OCI-LY7 (cell line): ENCODE measurements at regions not wholly inside any gene's neighbourhood (a gene's known extent, or its start where the extent isn't known, plus 50 kb on each side); places are given as distances from the start of the nearest gene placed in this dataset.

Experiments used
- BruUV-seq: library from RNA; stranded (reverse); fragments of 400-500 nt; replicated peaks from 2 replicates; lab custom pipeline; 2021; lab: Mats Ljungman, UMichigan
- CTCF ChIA-PET: fragments of 300-600 bp; sonication (Branson Sonifier 250); formaldehyde crosslinking; loops from one replicate; lab custom pipeline; 2022; ENCODE audit warnings: antibody characterized with exemption; ENCODE audit not compliant: unreplicated experiment; lab: Charles Lee
- POLR2A ChIA-PET: fragments of 300-600 bp; sonication (Branson Sonifier 250); formaldehyde crosslinking; loops from one replicate; lab custom pipeline; 2022; ENCODE audit warnings: antibody characterized with exemption; lab: Charles Lee
- DNase-seq: peaks from one replicate; pipeline ENCODE4 v3.0.0-alpha.2; 2015; ENCODE audit warnings: low spot score
- H2AFZ ChIP-seq: fragments of 200-600 bp; sonication (generic), shearing (Covaris generic); 2 replicates; pipeline ENCODE4 v1.6.1; 2014; ENCODE audit warnings: mild to moderate bottlenecking, antibody characterized with exemption, low read length, moderate library complexity
- H3K27ac ChIP-seq: fragments of 200-600 bp; sonication (generic); 2 replicates; pipeline ENCODE4 v1.5.1; 2014; ENCODE audit warnings: mixed run types, low read depth, mild to moderate bottlenecking, moderate library complexity, low read length, inconsistent platforms; ENCODE audit not compliant: poor library complexity, severe bottlenecking
- H3K36me3 ChIP-seq: fragments of 200-600 bp; sonication (generic); 2 replicates; pipeline ENCODE4 v1.6.1; 2014; ENCODE audit warnings: mild to moderate bottlenecking, antibody characterized with exemption, low read length, moderate library complexity, mixed read lengths; ENCODE audit not compliant: insufficient read depth
- H3K4me1 ChIP-seq: fragments of 200-600 bp; sonication (generic); 2 replicates; pipeline ENCODE4 v1.5.1; 2014; ENCODE audit warnings: mild to moderate bottlenecking, low read length; ENCODE audit not compliant: insufficient read depth, poor library complexity, severe bottlenecking
- H3K4me2 ChIP-seq: fragments of 200-600 bp; sonication (generic); 2 replicates; pipeline ENCODE4 v1.6.1; 2014; ENCODE audit warnings: mild to moderate bottlenecking, low read length
- H3K4me3 ChIP-seq: fragments of 200-600 bp; sonication (generic); 2 replicates; pipeline ENCODE4 v1.5.1; 2014; ENCODE audit warnings: mild to moderate bottlenecking, low read depth, low read length; ENCODE audit not compliant: poor library complexity, severe bottlenecking
- H3K79me2 ChIP-seq: fragments of 200-600 bp; sonication (generic); 2 replicates; pipeline ENCODE4 v1.6.1; 2016; ENCODE audit warnings: low read depth, mild to moderate bottlenecking, low read length, moderate library complexity, mixed read lengths; ENCODE audit not compliant: insufficient read depth
- H3K9me2 ChIP-seq: fragments of 200-600 bp; sonication (generic); 2 replicates; pipeline ENCODE4 v1.6.1; 2016; ENCODE audit warnings: mild to moderate bottlenecking, low read length, mixed read lengths; ENCODE audit not compliant: insufficient read depth
- H3K9me3 ChIP-seq: fragments of 200-600 bp; sonication (generic); 2 replicates; pipeline ENCODE4 v1.6.1; 2014; ENCODE audit warnings: mild to moderate bottlenecking, mixed run types, low read length, mixed read lengths
- H4K20me1 ChIP-seq: fragments of 200-600 bp; sonication (generic); 2 replicates; pipeline ENCODE4 v1.6.1; 2014; ENCODE audit warnings: mild to moderate bottlenecking, antibody characterized with exemption, low read length, moderate library complexity, mixed read lengths; ENCODE audit not compliant: insufficient read depth
- EZH2phosphoT487 ChIP-seq: fragments of 200-600 bp; sonication (generic); IDR thresholded peaks from 2 replicates; pipeline ENCODE4 v1.6.1; 2018; ENCODE audit warnings: low read depth, borderline replicate concordance, mild to moderate bottlenecking, mixed run types, antibody characterized with exemption, low read length, moderate library complexity, mixed read lengths
- intact Hi-C: fragments of 100-400 bp; cut with micrococcal nuclease; formaldehyde crosslinking; loops from one replicate; pipeline ENCODE4 v1.10.0; 2022; ENCODE audit not compliant: unreplicated experiment
- TF ChIP-seq, protein P1 (sequence below): fragments of 200-600 bp; sonication (generic); conservative IDR thresholded peaks from 2 replicates; pipeline ENCODE4 v1.5.1; 2014; ENCODE audit warnings: mild to moderate bottlenecking, antibody characterized with exemption, low read length, moderate library complexity, mixed read lengths

DNA sequence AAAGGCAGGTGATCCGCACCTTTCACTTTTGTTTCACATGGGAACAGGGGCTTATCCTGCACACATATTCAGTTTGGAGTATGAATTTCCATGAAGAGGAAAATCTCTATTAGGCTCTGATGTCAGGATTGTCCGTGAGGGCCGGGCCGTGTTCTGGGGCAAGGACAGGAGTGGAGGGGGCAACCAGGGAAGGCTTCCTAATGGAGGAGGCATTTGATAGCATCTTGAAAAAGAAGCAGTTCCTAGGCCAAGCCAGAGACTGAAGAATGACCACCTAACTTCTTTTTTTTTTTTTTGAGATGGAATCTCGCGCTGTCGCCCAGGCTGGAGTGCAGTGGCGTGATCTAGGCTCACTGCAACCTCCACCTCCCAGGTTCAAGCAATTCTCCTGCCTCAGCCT lies 174.2 kb downstream of the SEC14L1 start:
- Histone ChIP-seq H3K9me2 (no peaks in the 10 kb centered on the region), H3K4me3 (no peak overlapping the region), H3K4me1 (peaks cover 49% of the 10 kb centered on the region), H3K79me2 (no peaks in the 10 kb centered on the region), H3K4me2 (peak overlapping the region; percentile 8; the same call in 1 of the 2 replicates), H2AFZ (no peak overlapping the region), H3K36me3 (no peaks in the 10 kb centered on the region), H3K9me3 (no peaks in the 10 kb centered on the region), H4K20me1 (no peaks in the 10 kb centered on the region), H3K27ac (no peak overlapping the region)
- no TSS peak for BruUV-seq
- DNase-seq, result no peak
- POLR2A ChIA-PET, result no interaction called here
- TF ChIP-seq EZH2phosphoT487, result no peak
- TF ChIP-seq, protein P1, sequence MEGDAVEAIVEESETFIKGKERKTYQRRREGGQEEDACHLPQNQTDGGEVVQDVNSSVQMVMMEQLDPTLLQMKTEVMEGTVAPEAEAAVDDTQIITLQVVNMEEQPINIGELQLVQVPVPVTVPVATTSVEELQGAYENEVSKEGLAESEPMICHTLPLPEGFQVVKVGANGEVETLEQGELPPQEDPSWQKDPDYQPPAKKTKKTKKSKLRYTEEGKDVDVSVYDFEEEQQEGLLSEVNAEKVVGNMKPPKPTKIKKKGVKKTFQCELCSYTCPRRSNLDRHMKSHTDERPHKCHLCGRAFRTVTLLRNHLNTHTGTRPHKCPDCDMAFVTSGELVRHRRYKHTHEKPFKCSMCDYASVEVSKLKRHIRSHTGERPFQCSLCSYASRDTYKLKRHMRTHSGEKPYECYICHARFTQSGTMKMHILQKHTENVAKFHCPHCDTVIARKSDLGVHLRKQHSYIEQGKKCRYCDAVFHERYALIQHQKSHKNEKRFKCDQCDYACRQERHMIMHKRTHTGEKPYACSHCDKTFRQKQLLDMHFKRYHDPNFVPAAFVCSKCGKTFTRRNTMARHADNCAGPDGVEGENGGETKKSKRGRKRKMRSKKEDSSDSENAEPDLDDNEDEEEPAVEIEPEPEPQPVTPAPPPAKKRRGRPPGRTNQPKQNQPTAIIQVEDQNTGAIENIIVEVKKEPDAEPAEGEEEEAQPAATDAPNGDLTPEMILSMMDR, result no peak
- CTCF ChIA-PET, result no interaction called here
- intact Hi-C loops, result no loop called here

DNA sequence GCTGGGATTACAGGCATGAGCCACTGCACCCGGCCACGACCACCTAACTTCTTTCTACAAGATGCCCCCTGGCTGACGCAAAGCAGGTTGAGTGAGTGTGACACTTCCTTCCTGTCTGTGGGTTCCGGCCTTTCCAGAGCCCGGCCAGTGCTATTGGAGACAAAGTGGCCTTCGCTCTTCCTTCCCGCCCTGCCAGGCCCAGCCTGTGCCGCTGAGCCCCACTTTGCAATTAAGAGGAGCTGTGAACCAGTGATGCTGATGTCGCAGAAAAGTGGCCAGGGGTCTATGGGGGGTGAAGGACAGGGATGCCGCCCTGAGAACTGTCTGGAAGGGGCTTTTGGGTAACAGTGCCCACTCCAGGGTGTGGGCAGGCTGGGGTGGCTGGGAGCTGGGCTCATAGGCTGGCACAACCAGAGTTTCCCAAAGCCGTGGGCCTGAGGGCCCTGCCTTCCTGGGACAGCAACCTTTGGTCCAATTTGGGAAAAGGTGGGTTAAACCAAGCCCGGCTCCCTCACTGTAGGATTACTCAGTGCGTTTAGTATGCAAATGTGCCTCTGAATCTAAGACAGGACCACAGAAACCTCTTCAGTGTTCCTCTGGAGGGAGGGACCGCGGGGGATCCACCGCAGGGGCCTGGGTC lies 174.9 kb downstream of the SEC14L1 start:
- POLR2A ChIA-PET, result no interaction called here
- no peaks in the 10 kb centered on the region for H4K20me1 ChIP-seq
- no peaks in the 10 kb centered on the region for H3K9me2 ChIP-seq
- no peak overlapping the region for H2AFZ ChIP-seq
- H3K36me3 ChIP-seq, result no peaks in the 10 kb centered on the region
- peak overlapping the region; percentile 33 for H3K4me2 ChIP-seq
- no peak overlapping the region for H3K4me3 ChIP-seq
- H3K4me1 ChIP-seq, result peaks cover 56% of the 10 kb centered on the region
- BruUV-seq, result no TSS peak
- CTCF ChIA-PET, result no interaction called here
- peak; percentile 48 for DNase-seq
- TF ChIP-seq, protein P1, result no peak
- no peak for TF ChIP-seq EZH2phosphoT487
- H3K79me2 ChIP-seq, result no peaks in the 10 kb centered on the region
- H3K27ac ChIP-seq, result no peak overlapping the region
- intact Hi-C loops, result no loop called here
- no peaks in the 10 kb centered on the region for H3K9me3 ChIP-seq

DNA sequence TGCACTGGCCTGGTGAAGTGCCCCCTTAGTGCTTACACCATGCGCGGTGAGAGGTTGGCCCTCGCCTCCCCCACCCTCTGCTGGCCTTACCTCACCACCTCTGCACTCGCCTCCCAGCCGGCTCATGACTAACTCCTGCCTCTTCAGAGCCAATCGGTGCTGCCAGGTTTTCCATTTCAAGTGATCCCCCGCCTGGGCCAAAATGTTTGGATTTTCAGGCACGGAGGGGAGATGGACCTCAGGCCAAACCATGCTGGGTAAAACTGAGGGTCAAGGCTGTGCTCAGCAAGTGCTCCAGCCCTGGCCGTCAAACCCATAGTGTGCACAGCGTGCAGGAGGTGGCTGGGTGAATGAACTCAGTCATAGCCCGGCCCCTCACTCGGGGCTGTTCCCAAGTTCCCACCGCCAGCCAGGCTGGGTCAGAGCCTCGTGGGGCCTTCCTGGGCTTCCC lies 175.4 kb downstream of the SEC14L1 start:
- H3K4me1 ChIP-seq, result peaks cover 56% of the 10 kb centered on the region
- H3K4me3 ChIP-seq, result no peak overlapping the region
- H3K79me2 ChIP-seq, result no peaks in the 10 kb centered on the region
- H3K9me3 ChIP-seq, result no peaks in the 10 kb centered on the region
- BruUV-seq, result no TSS peak
- no peak for DNase-seq
- CTCF ChIA-PET, result no interaction called here
- no peaks in the 10 kb centered on the region for H3K36me3 ChIP-seq
- no peak overlapping the region for H3K4me2 ChIP-seq
- POLR2A ChIA-PET, result interaction anchor here (0.7 kb wide), 1 partner anchor 75 kb away, joined by 5 read pairs; no protein-coding TSS in a partner anchor
- H2AFZ ChIP-seq, result no peak overlapping the region
- TF ChIP-seq, protein P1, result no peak
- TF ChIP-seq EZH2phosphoT487, result no peak
- H4K20me1 ChIP-seq, result no peaks in the 10 kb centered on the region
- intact Hi-C loops, result no loop called here
- H3K27ac ChIP-seq, result no peak overlapping the region
- H3K9me2 ChIP-seq, result no peaks in the 10 kb centered on the region
